ENCODE measurements at regions not wholly inside any gene's neighbourhood (a gene's known extent, or its start where the extent isn't known, plus 50 kb on each side); places are given as distances from the start of the nearest gene placed in this dataset.

DNA sequence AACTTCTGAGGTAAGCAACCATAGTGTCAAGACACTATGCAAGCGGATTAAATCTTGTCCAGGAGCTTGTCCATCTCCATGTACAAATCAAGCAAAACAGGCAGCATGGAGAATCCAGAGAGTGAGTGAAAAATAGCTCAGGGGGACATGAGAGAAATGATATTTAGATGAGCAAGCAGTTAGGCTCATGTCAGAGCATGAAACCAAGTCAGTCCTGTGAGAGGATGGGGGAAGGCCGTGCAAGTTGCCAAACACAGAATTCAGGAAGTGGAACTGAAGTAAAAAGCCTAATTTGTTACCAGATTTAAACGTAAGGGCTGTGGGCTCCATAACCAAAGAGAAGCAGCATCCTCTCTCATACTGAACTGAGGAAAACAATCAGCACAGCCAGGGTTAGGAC lies 995.9 kb downstream of the MCTP2 start:
- TF ChIP-seq TAF1 (IDR thresholded peaks at IDR 0.05; ENCODE audit: borderline replicate concordance, insufficient read depth, low read length) (no peak), SIN3A (IDR thresholded peaks at IDR 0.05; ENCODE audit: borderline replicate concordance, insufficient read depth, low read length) (no peak)

Data from PFSK-1 (cell line).